Mucosa of gallbladder (tissue), 1 donor: ENCODE measurements at regions not wholly inside any gene's neighbourhood (a gene's known extent, or its start where the extent isn't known, plus 50 kb on each side); places are given as distances from the start of the nearest gene placed in this dataset.

Source experiments
- DNase-seq: peaks from one replicate; pipeline ENCODE4 v3.0.0-alpha.2; 2020; ENCODE audit warnings: low spot score
- donor health status: DM: no; HTN: no; CAD: no.

GRCh38 chr6:170178561-170179477 lies 112.1 kb downstream of the DLL1 start:
- DNase-seq = peak; percentile 75

GRCh38 chr6:170177772-170178560 lies 112.9 kb downstream of the DLL1 start:
- DNase-seq = peak; percentile 9

- DNase-seq = peak; percentile 9
These were observed 113.7 kb downstream of the DLL1 start for GRCh38 chr6:170176898-170177771.

GRCh38 chr6:170176136-170176897 lies 114.6 kb downstream of the DLL1 start:
- peak; percentile 9 for DNase-seq

- peak; percentile 9 for DNase-seq
These were observed 115.2 kb downstream of the DLL1 start for GRCh38 chr6:170175644-170176135.

- peak; percentile 9 for DNase-seq
These were observed 115.9 kb downstream of the DLL1 start for GRCh38 chr6:170174771-170175643.

GRCh38 chr6:170174124-170174770 lies 116.6 kb downstream of the DLL1 start:
- DNase-seq = peak; percentile 42

GRCh38 chr6:170173335-170173881 lies 117.5 kb downstream of the DLL1 start:
- DNase-seq = peak; percentile 5

GRCh38 chr6:170172825-170173256 lies 118.0 kb downstream of the DLL1 start:
- DNase-seq = peak; percentile 5

GRCh38 chr6:170172392-170172791 lies 118.5 kb downstream of the DLL1 start:
- peak; percentile 2 for DNase-seq

GRCh38 chr6:170167657-170168159 lies 123.2 kb downstream of the DLL1 start:
- DNase-seq = no peak

GRCh38 chr6:170166511-170167122 lies 124.3 kb downstream of the DLL1 start:
- no peak for DNase-seq

- DNase-seq = no peak
These were observed 125.3 kb downstream of the DLL1 start for GRCh38 chr6:170165471-170166117.

- DNase-seq = no peak
These were observed 125.8 kb downstream of the DLL1 start for GRCh38 chr6:170165085-170165470.

- no peak for DNase-seq
These were observed 126.5 kb downstream of the DLL1 start for GRCh38 chr6:170164271-170164900.

- no peak for DNase-seq
These were observed 127.3 kb downstream of the DLL1 start for GRCh38 chr6:170163405-170164170.
